WERI-Rb-1 (cell line): ENCODE measurements at regions not wholly inside any gene's neighbourhood (a gene's known extent, or its start where the extent isn't known, plus 50 kb on each side); places are given as distances from the start of the nearest gene placed in this dataset.

Experiments used
- DNase-seq: peaks from one replicate; pipeline ENCODE4 v3.0.0-alpha.2; 2020
- H3K27ac ChIP-seq: fragments of 250-450 bp; sonication (Bioruptor Pico); 2 replicates; pipeline ENCODE4 v1.5.1; 2020; ENCODE audit warnings: mild to moderate bottlenecking, moderate library complexity
- H3K27me3 ChIP-seq: fragments of 250-450 bp; sonication (Bioruptor Pico); 2 replicates; pipeline ENCODE4 v1.5.1; 2021; ENCODE audit warnings: mild to moderate bottlenecking, low read depth, moderate library complexity; ENCODE audit not compliant: insufficient read depth, severe bottlenecking
- H3K36me3 ChIP-seq: fragments of 250-450 bp; sonication (Bioruptor Pico); 2 replicates; pipeline ENCODE4 v1.5.1; 2020; ENCODE audit warnings: mild to moderate bottlenecking, moderate library complexity
- H3K4me3 ChIP-seq: 2 replicates; pipeline ENCODE4 v1.5.1; 2011; ENCODE audit warnings: low read depth, mild to moderate bottlenecking, control low read depth, low read length
- H3K9me3 ChIP-seq: fragments of 250-450 bp; sonication (Bioruptor Pico); 2 replicates; pipeline ENCODE4 v1.5.1; 2021; ENCODE audit warnings: mild to moderate bottlenecking, moderate library complexity; ENCODE audit not compliant: severe bottlenecking
- CTCF ChIP-seq: IDR thresholded peaks from 2 replicates; pipeline ENCODE4 v1.5.1; 2011; ENCODE audit warnings: low read depth, mild to moderate bottlenecking, control low read depth, inconsistent platforms, low read length

GRCh38 chr14:94940263-94940993 is 170.5 kb upstream of the GSC start:
- no peaks in the 10 kb centered on the region for H3K36me3 ChIP-seq
- no peaks in the 10 kb centered on the region for H3K9me3 ChIP-seq
- H3K4me3 ChIP-seq: no peak overlapping the region
- TF ChIP-seq CTCF: no peak
- H3K27ac ChIP-seq: no peak overlapping the region
- H3K27me3 ChIP-seq: no peaks in the 10 kb centered on the region
- DNase-seq: no peak

GRCh38 chr14:94938016-94938415 is 168.1 kb upstream of the GSC start:
- no peak for DNase-seq
- Histone ChIP-seq H3K9me3 (no peaks in the 10 kb centered on the region), H3K27ac (no peak overlapping the region), H3K36me3 (no peaks in the 10 kb centered on the region), H3K27me3 (no peaks in the 10 kb centered on the region), H3K4me3 (no peak overlapping the region)
- no peak for TF ChIP-seq CTCF

GRCh38 chr14:94936901-94937685 is 167.2 kb upstream of the GSC start:
- no peak for TF ChIP-seq CTCF
- Histone ChIP-seq H3K9me3 (no peaks in the 10 kb centered on the region), H3K4me3 (peak overlapping the region; percentile 50), H3K27me3 (no peaks in the 10 kb centered on the region), H3K27ac (peak overlapping the region; percentile 75), H3K36me3 (no peaks in the 10 kb centered on the region)
- peak; percentile 27 for DNase-seq

GRCh38 chr14:94936401-94936892 is 166.5 kb upstream of the GSC start:
- Histone ChIP-seq H3K27ac (peak overlapping the region; percentile 75), H3K36me3 (no peaks in the 10 kb centered on the region), H3K9me3 (no peaks in the 10 kb centered on the region), H3K4me3 (peak overlapping the region; percentile 50), H3K27me3 (no peaks in the 10 kb centered on the region)
- peak; percentile 95 for DNase-seq
- no peak for TF ChIP-seq CTCF

GRCh38 chr14:94935706-94936300 is 165.9 kb upstream of the GSC start:
- Histone ChIP-seq H3K27ac (no peak overlapping the region), H3K36me3 (no peaks in the 10 kb centered on the region), H3K27me3 (no peaks in the 10 kb centered on the region), H3K4me3 (no peak overlapping the region), H3K9me3 (no peaks in the 10 kb centered on the region)
- TF ChIP-seq CTCF: no peak
- DNase-seq: no peak
